GM12878 (cell line): ENCODE measurements at regions not wholly inside any gene's neighbourhood (a gene's known extent, or its start where the extent isn't known, plus 50 kb on each side); places are given as distances from the start of the nearest gene placed in this dataset.

Experiments used
- ATAC-seq: fragments of 200-7000 bp; cut with Tn5 transposase; 3 replicates; pipeline ENCODE4 v1.9.1; 2020; ENCODE audit warnings: mild to moderate bottlenecking, moderate library complexity
- BruUV-seq: library from RNA; stranded (reverse); fragments of 400-500 nt; replicated peaks from 2 replicates; lab custom pipeline; 2021; lab: Mats Ljungman, UMichigan
- CTCF ChIA-PET: fragments of 300-600 bp; sonication (Branson Sonifier 250); formaldehyde crosslinking; extraction: SDS; loops from one replicate; lab custom pipeline; 2021; ENCODE audit warnings: inconsistent platforms; lab: Yijun Ruan, JAX
- POLR2A ChIA-PET: fragments of 350-600 bp; formaldehyde crosslinking; extraction: SDS; loops from one replicate; lab custom pipeline; 2021; ENCODE audit warnings: inconsistent platforms; lab: Charles Lee
- RAD21 ChIA-PET: fragments of 300-600 bp; sonication (Branson Sonifier 250); formaldehyde crosslinking; loops from one replicate; lab custom pipeline; 2023; ENCODE audit warnings: antibody characterized with exemption; ENCODE audit not compliant: unreplicated experiment; lab: Charles Lee
- SMC1A ChIA-PET: fragments of 300-600 bp; sonication (Branson Sonifier 250); formaldehyde crosslinking; loops from one replicate; lab custom pipeline; 2023; ENCODE audit not compliant: unreplicated experiment, uncharacterized antibody; lab: Charles Lee
- DNase-seq: peaks from one replicate; pipeline ENCODE4 v3.0.0-alpha.2; 2011; ENCODE audit warnings: low read depth, low spot score
- FAIRE-seq: peaks from 3 replicates; lab custom pipeline; 2011; peaks lifted over from hg19 to GRCh38; lab: Jason Lieb, UNC
- H2AFZ ChIP-seq: 2 replicates; pipeline ENCODE4 v1.6.0; 2011; ENCODE audit warnings: low read depth, low read length, control low read depth; ENCODE audit not compliant: control insufficient read depth
- H3K27ac ChIP-seq: 2 replicates; pipeline ENCODE4 v1.5.1; 2011; ENCODE audit warnings: control low read depth; ENCODE audit not compliant: control insufficient read depth, insufficient read depth
- H3K27me3 ChIP-seq, 2 experiments: replicated peaks in 1 of 2; 2 replicates each; pipeline versions ENCODE4 v1.6.0 to v1.6.1; 2011; ENCODE audit warnings: low read length in 1 of 2; ENCODE audit not compliant: control insufficient read depth in 2 of 2, insufficient read depth in 2 of 2
- H3K36me3 ChIP-seq, 2 experiments: 2 replicates each; pipeline ENCODE4 v1.5.1; 2011; ENCODE audit warnings: low read length in 1 of 2; ENCODE audit not compliant: control insufficient read depth in 2 of 2, insufficient read depth in 2 of 2
- H3K4me1 ChIP-seq: 2 replicates; pipeline ENCODE4 v1.6.1; 2011; ENCODE audit warnings: mild to moderate bottlenecking, low read length, moderate library complexity, mixed read lengths; ENCODE audit not compliant: control insufficient read depth, insufficient read depth
- H3K4me2 ChIP-seq: 2 replicates; pipeline ENCODE4 v1.6.0; 2011; ENCODE audit warnings: control low read depth; ENCODE audit not compliant: control insufficient read depth, insufficient read depth
- H3K4me3 ChIP-seq: fragments of 200-600 bp; sonication (generic); 2 replicates; pipeline ENCODE4 v1.5.1; 2016
- H3K79me2 ChIP-seq: 2 replicates; pipeline ENCODE4 v1.6.0; 2011; ENCODE audit warnings: low read length; ENCODE audit not compliant: control insufficient read depth, insufficient read depth
- H3K9ac ChIP-seq: 2 replicates; pipeline ENCODE4 v1.8.0; 2011; ENCODE audit warnings: low read length, control low read depth, mixed read lengths; ENCODE audit not compliant: control insufficient read depth, insufficient read depth
- H3K9me3 ChIP-seq: replicated peaks from 3 replicates; pipeline ENCODE4 v1.5.1; 2011; ENCODE audit warnings: mild to moderate bottlenecking, low read length; ENCODE audit not compliant: control insufficient read depth, insufficient read depth
- H4K20me1 ChIP-seq: 2 replicates; pipeline ENCODE4 v1.6.0; 2011; ENCODE audit not compliant: control insufficient read depth, insufficient read depth
- CHD4 ChIP-seq: fragments of 200-600 bp; sonication (generic); IDR thresholded peaks from 2 replicates; pipeline ENCODE4 v1.6.1; 2016; ENCODE audit warnings: mild to moderate bottlenecking
- ESRRA ChIP-seq: IDR thresholded peaks from 2 replicates; pipeline ENCODE4 v1.6.1; 2012; ENCODE audit warnings: mild to moderate bottlenecking, low read length, improper control_type of control experiment
- HDGF ChIP-seq: fragments of 450-650 bp; IDR thresholded peaks from 2 replicates; pipeline ENCODE4 v1.6.1; 2016; ENCODE audit warnings: antibody characterized with exemption
- KAT2A ChIP-seq: conservative IDR thresholded peaks from 2 replicates; pipeline ENCODE4 v1.6.1; 2011; ENCODE audit warnings: low read depth, low read length; ENCODE audit not compliant: control insufficient read depth
- MYC ChIP-seq: IDR thresholded peaks from 2 replicates; pipeline ENCODE4 v1.6.1; 2011; ENCODE audit warnings: mild to moderate bottlenecking, low read length, moderate library complexity, inconsistent platforms; ENCODE audit not compliant: insufficient read depth, insufficient replicate concordance, insufficient read length, severe bottlenecking
- PAX5 ChIP-seq: IDR thresholded peaks from 2 replicates; pipeline ENCODE4 v1.6.1; 2011; ENCODE audit warnings: low read depth, low read length, borderline replicate concordance
- RAD21 ChIP-seq: IDR thresholded peaks from 2 replicates; pipeline ENCODE4 v1.6.1; 2011; ENCODE audit warnings: mild to moderate bottlenecking, low read depth, low read length, moderate library complexity; ENCODE audit not compliant: insufficient read depth
- TBL1XR1 ChIP-seq: IDR thresholded peaks from 2 replicates; pipeline ENCODE4 v1.6.1; 2012; ENCODE audit warnings: low read depth, low read length, improper control_type of control experiment
- WRNIP1 ChIP-seq: IDR thresholded peaks from 2 replicates; pipeline ENCODE4 v1.6.1; 2011; ENCODE audit warnings: low read depth, low read length, improper control_type of control experiment, borderline replicate concordance
- WGBS: methylation state at CpG from one replicate; pipeline ENCODE4 v1.1.6; 2016; ENCODE audit warnings: low lambda C conversion rate; ENCODE audit not compliant: insufficient replicate concordance, insufficient coverage; ENCODE audit errors: missing lambda C conversion rate; 5-methylcytosine and 5-hydroxymethylcytosine counted together
- in situ Hi-C: fragments of 300-500 bp; cut with MboI; formaldehyde crosslinking; loops from 9 replicates; pipeline ENCODE4 v1.14.3; 2018; ENCODE audit warnings: mixed read lengths
- intact Hi-C: fragments of 100-400 bp; cut with micrococcal nuclease; formaldehyde crosslinking; loops from one replicate; pipeline ENCODE4 v1.14.2; 2022; ENCODE audit not compliant: unreplicated experiment
- TF ChIP-seq, protein P1 (sequence below): fragments of 450-650 bp; IDR thresholded peaks from 2 replicates; pipeline ENCODE4 v1.6.1; 2016; ENCODE audit warnings: mild to moderate bottlenecking
- TF ChIP-seq, protein P2 (sequence below): IDR thresholded peaks from 2 replicates; pipeline ENCODE4 v1.6.1; 2011; ENCODE audit warnings: borderline replicate concordance, low read depth, mild to moderate bottlenecking, moderate library complexity, low read length; ENCODE audit not compliant: insufficient read depth, poor library complexity, severe bottlenecking
- TF ChIP-seq, protein P3 (sequence below): fragments of 450-650 bp; IDR thresholded peaks from 2 replicates; pipeline ENCODE4 v1.6.1; 2017; ENCODE audit warnings: mild to moderate bottlenecking, moderate library complexity

DNA sequence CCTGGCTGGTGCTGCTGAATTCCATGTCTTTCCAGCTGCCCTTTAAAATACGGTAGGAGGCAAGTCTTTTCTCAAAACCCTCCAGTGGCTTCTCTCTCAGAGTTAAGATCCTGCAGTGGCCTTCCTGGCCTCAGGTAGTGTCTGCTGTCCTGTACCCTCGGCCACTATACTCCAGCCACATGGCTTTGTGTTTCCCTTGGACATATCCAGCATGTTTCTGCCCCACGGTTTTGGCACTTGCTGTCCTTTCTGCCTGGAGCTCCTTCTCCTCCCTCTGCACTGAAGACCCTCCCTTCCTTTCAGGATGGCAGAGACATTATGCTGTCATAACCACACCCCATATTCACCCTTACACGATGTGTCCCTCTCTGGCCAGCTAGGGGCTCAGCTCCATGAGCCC lies 76.5 kb upstream of the B3GAT1 start:
- Histone ChIP-seq H3K4me1 (no peaks in the 10 kb centered on the region), H3K9me3 (no peaks in the 10 kb centered on the region), H3K4me2 (no peak overlapping the region), H2AFZ (no peak overlapping the region), H3K27ac (no peak overlapping the region), H3K79me2 (no peaks in the 10 kb centered on the region), H3K27me3 (no peaks in the 10 kb centered on the region; a peak in 1 of 4 replicates), H3K9ac (no peak overlapping the region), H4K20me1 (no peaks in the 10 kb centered on the region), H3K4me3 (no peak overlapping the region), H3K36me3 (no peaks in the 10 kb centered on the region)
- BruUV-seq: no TSS peak
- intact Hi-C loops: no loop called here
- RAD21 ChIA-PET: no interaction called here
- ATAC-seq (no peak), DNase-seq (no peak), FAIRE-seq (no peak)
- TF ChIP-seq PAX5 (no peak), ESRRA (no peak), MYC (no peak), RAD21 (no peak), CHD4 (no peak), KAT2A (no peak)
- TF ChIP-seq, protein P1, sequence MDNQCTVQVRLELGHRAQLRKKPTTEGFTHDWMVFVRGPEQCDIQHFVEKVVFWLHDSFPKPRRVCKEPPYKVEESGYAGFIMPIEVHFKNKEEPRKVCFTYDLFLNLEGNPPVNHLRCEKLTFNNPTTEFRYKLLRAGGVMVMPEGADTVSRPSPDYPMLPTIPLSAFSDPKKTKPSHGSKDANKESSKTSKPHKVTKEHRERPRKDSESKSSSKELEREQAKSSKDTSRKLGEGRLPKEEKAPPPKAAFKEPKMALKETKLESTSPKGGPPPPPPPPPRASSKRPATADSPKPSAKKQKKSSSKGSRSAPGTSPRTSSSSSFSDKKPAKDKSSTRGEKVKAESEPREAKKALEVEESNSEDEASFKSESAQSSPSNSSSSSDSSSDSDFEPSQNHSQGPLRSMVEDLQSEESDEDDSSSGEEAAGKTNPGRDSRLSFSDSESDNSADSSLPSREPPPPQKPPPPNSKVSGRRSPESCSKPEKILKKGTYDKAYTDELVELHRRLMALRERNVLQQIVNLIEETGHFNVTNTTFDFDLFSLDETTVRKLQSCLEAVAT: no peak
- in situ Hi-C loops: no loop called here
- POLR2A ChIA-PET: no interaction called here
- CTCF ChIA-PET: no interaction called here
- WGBS: 15% methylated on average over 4 of the region's 4 CpGs
- SMC1A ChIA-PET: no interaction called here

DNA sequence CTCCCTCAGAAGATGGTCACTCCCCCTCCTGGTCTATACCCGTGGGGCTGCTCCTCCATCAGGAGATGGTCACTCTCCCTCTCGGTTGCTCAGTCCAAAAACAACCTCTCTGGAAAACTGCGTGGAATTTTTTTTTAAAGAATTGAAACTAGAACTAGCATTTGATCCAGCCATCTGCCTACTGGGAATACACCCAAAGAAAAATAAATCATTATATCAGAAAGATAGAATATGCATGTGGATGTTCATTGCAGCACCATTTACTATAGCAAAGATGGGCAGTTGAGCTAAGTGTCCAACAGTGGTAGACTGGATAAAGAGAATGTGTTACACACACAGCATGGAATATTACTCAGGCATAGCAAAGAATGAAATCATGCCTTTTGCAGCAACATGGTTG lies 75.7 kb upstream of the B3GAT1 start:
- Histone ChIP-seq H3K27me3 (no peaks in the 10 kb centered on the region; a peak in 1 of 4 replicates), H3K27ac (no peak overlapping the region), H3K79me2 (no peaks in the 10 kb centered on the region), H3K4me2 (no peak overlapping the region), H3K4me3 (no peak overlapping the region), H4K20me1 (no peaks in the 10 kb centered on the region), H3K36me3 (no peaks in the 10 kb centered on the region), H3K9ac (no peak overlapping the region), H3K9me3 (no peaks in the 10 kb centered on the region), H3K4me1 (no peaks in the 10 kb centered on the region), H2AFZ (no peak overlapping the region)
- in situ Hi-C loops: no loop called here
- ATAC-seq (no peak), DNase-seq (no peak), FAIRE-seq (no peak)
- ChIA-PET RAD21 (no interaction called here), SMC1A (no interaction called here), POLR2A (no interaction called here), CTCF (no interaction called here)
- BruUV-seq: no TSS peak
- WGBS: 28% methylated on average over 3 of the region's 3 CpGs
- intact Hi-C loops: no loop called here
- no peak for TF ChIP-seq HDGF
- TF ChIP-seq, protein P2, sequence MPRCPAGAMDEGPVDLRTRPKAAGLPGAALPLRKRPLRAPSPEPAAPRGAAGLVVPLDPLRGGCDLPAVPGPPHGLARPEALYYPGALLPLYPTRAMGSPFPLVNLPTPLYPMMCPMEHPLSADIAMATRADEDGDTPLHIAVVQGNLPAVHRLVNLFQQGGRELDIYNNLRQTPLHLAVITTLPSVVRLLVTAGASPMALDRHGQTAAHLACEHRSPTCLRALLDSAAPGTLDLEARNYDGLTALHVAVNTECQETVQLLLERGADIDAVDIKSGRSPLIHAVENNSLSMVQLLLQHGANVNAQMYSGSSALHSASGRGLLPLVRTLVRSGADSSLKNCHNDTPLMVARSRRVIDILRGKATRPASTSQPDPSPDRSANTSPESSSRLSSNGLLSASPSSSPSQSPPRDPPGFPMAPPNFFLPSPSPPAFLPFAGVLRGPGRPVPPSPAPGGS: no peak
- TF ChIP-seq TBL1XR1: no peak
- TF ChIP-seq, protein P3, sequence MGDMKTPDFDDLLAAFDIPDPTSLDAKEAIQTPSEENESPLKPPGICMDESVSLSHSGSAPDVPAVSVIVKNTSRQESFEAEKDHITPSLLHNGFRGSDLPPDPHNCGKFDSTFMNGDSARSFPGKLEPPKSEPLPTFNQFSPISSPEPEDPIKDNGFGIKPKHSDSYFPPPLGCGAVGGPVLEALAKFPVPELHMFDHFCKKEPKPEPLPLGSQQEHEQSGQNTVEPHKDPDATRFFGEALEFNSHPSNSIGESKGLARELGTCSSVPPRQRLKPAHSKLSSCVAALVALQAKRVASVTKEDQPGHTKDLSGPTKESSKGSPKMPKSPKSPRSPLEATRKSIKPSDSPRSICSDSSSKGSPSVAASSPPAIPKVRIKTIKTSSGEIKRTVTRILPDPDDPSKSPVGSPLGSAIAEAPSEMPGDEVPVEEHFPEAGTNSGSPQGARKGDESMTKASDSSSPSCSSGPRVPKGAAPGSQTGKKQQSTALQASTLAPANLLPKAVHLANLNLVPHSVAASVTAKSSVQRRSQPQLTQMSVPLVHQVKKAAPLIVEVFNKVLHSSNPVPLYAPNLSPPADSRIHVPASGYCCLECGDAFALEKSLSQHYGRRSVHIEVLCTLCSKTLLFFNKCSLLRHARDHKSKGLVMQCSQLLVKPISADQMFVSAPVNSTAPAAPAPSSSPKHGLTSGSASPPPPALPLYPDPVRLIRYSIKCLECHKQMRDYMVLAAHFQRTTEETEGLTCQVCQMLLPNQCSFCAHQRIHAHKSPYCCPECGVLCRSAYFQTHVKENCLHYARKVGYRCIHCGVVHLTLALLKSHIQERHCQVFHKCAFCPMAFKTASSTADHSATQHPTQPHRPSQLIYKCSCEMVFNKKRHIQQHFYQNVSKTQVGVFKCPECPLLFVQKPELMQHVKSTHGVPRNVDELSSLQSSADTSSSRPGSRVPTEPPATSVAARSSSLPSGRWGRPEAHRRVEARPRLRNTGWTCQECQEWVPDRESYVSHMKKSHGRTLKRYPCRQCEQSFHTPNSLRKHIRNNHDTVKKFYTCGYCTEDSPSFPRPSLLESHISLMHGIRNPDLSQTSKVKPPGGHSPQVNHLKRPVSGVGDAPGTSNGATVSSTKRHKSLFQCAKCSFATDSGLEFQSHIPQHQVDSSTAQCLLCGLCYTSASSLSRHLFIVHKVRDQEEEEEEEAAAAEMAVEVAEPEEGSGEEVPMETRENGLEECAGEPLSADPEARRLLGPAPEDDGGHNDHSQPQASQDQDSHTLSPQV: no peak
- TF ChIP-seq WRNIP1: no peak
